Karpas-422 (cell line): ENCODE measurements at regions not wholly inside any gene's neighbourhood (a gene's known extent, or its start where the extent isn't known, plus 50 kb on each side); places are given as distances from the start of the nearest gene placed in this dataset.

ENCODE experiments used
- DNase-seq: peaks from one replicate; pipeline ENCODE4 v3.0.0-alpha.2; 2015
- H2AFZ ChIP-seq: fragments of 200-600 bp; sonication (generic); 2 replicates; pipeline ENCODE4 v1.6.1; 2014; ENCODE audit warnings: antibody characterized with exemption, low read length, mixed read lengths
- H3K27ac ChIP-seq: fragments of 200-600 bp; sonication (generic); 2 replicates; pipeline ENCODE4 v1.5.1; 2014; ENCODE audit warnings: mild to moderate bottlenecking, low read length, moderate library complexity
- H3K27me3 ChIP-seq: fragments of 200-600 bp; sonication (generic); 2 replicates; pipeline ENCODE4 v1.6.1; 2014; ENCODE audit warnings: low read length, mixed read lengths
- H3K36me3 ChIP-seq: fragments of 200-600 bp; sonication (generic); 2 replicates; pipeline ENCODE4 v1.6.1; 2014; ENCODE audit warnings: low read length, mixed read lengths; ENCODE audit not compliant: insufficient read depth
- H3K4me1 ChIP-seq: fragments of 200-600 bp; sonication (generic); 2 replicates; pipeline ENCODE4 v1.6.1; 2014; ENCODE audit warnings: mild to moderate bottlenecking, low read length, mixed read lengths
- H3K4me2 ChIP-seq: fragments of 200-600 bp; sonication (generic); 2 replicates; pipeline ENCODE4 v1.6.1; 2014; ENCODE audit warnings: low read length, low read depth, mild to moderate bottlenecking; ENCODE audit not compliant: poor library complexity, severe bottlenecking
- H3K4me3 ChIP-seq: fragments of 200-600 bp; sonication (generic); 2 replicates; pipeline ENCODE4 v1.5.1; 2014; ENCODE audit warnings: mild to moderate bottlenecking, antibody characterized with exemption, low read length, mixed read lengths
- H3K79me2 ChIP-seq: fragments of 200-600 bp; sonication (generic); 2 replicates; pipeline ENCODE4 v1.6.1; 2014; ENCODE audit warnings: mild to moderate bottlenecking, low read length, mixed read lengths
- H3K9ac ChIP-seq: fragments of 200-600 bp; sonication (generic); 2 replicates; pipeline ENCODE4 v1.6.0; 2014; ENCODE audit warnings: low read length
- H3K9me2 ChIP-seq: fragments of 200-600 bp; sonication (generic), shearing (Covaris generic); replicated peaks from 2 replicates; pipeline ENCODE4 v1.6.0; 2014; ENCODE audit warnings: mild to moderate bottlenecking, low read length, moderate library complexity; ENCODE audit not compliant: insufficient read depth
- H3K9me3 ChIP-seq: fragments of 300-700, 200-600 bp; sonication (generic); 2 replicates; pipeline ENCODE4 v1.6.1; 2014; ENCODE audit warnings: low read length, mixed read lengths
- H4K20me1 ChIP-seq: fragments of 200-600 bp; sonication (generic); 2 replicates; pipeline ENCODE4 v1.6.1; 2014; ENCODE audit warnings: mild to moderate bottlenecking, antibody characterized with exemption, low read length, low read depth; ENCODE audit not compliant: insufficient read depth

- DNase-seq = no peak
- Histone ChIP-seq H3K36me3 (no peaks in the 10 kb centered on the region), H3K79me2 (no peaks in the 10 kb centered on the region), H3K9me2 (no peaks in the 10 kb centered on the region), H3K4me3 (no peak overlapping the region), H3K9ac (no peak overlapping the region), H3K9me3 (no peaks in the 10 kb centered on the region), H4K20me1 (no peaks in the 10 kb centered on the region), H2AFZ (no peak overlapping the region), H3K4me2 (no peak overlapping the region), H3K27ac (no peak overlapping the region), H3K27me3 (no peaks in the 10 kb centered on the region), H3K4me1 (peaks cover 18% of the 10 kb centered on the region)
Measured at GRCh38 chr11:43582863-43583462, 97.6 kb upstream of the HSD17B12 start.

- Histone ChIP-seq H3K4me1 (peaks cover 12% of the 10 kb centered on the region), H3K9me2 (no peaks in the 10 kb centered on the region), H3K27me3 (no peaks in the 10 kb centered on the region), H3K36me3 (no peaks in the 10 kb centered on the region), H3K79me2 (no peaks in the 10 kb centered on the region), H3K27ac (no peak overlapping the region), H4K20me1 (no peaks in the 10 kb centered on the region), H3K4me2 (no peak overlapping the region), H3K9ac (no peak overlapping the region), H2AFZ (no peak overlapping the region), H3K9me3 (no peaks in the 10 kb centered on the region), H3K4me3 (no peak overlapping the region)
- DNase-seq = no peak
Measured at GRCh38 chr11:43583548-43583947, 97.0 kb upstream of the HSD17B12 start.

GRCh38 chr11:43585877-43586608, 94.5 kb upstream of the HSD17B12 start:
- H3K79me2 ChIP-seq = no peaks in the 10 kb centered on the region
- no peak overlapping the region for H2AFZ ChIP-seq
- no peaks in the 10 kb centered on the region for H3K27me3 ChIP-seq
- H3K9ac ChIP-seq = no peak overlapping the region
- DNase-seq = no peak
- H3K36me3 ChIP-seq = no peaks in the 10 kb centered on the region
- H4K20me1 ChIP-seq = no peaks in the 10 kb centered on the region
- no peak overlapping the region for H3K4me2 ChIP-seq
- no peaks in the 10 kb centered on the region for H3K9me2 ChIP-seq
- no peak overlapping the region for H3K4me3 ChIP-seq
- no peaks in the 10 kb centered on the region for H3K4me1 ChIP-seq
- no peaks in the 10 kb centered on the region for H3K9me3 ChIP-seq
- H3K27ac ChIP-seq = no peak overlapping the region

- Histone ChIP-seq H3K9me2 (no peaks in the 10 kb centered on the region), H3K79me2 (no peaks in the 10 kb centered on the region)
- no peak for DNase-seq
Measured at GRCh38 chr11:43589601-43590250, 90.8 kb upstream of the HSD17B12 start.

GRCh38 chr11:43601511-43601910, 79.0 kb upstream of the HSD17B12 start:
- no peak overlapping the region for H3K27ac ChIP-seq
- H3K4me2 ChIP-seq = no peak overlapping the region
- no peak overlapping the region for H3K9ac ChIP-seq
- no peaks in the 10 kb centered on the region for H3K9me2 ChIP-seq
- no peak overlapping the region for H2AFZ ChIP-seq
- no peak overlapping the region for H3K4me3 ChIP-seq
- H3K4me1 ChIP-seq = no peaks in the 10 kb centered on the region
- DNase-seq = no peak
- H3K79me2 ChIP-seq = no peaks in the 10 kb centered on the region
- H3K27me3 ChIP-seq = no peaks in the 10 kb centered on the region
- no peaks in the 10 kb centered on the region for H3K36me3 ChIP-seq
- H3K9me3 ChIP-seq = no peaks in the 10 kb centered on the region
- no peaks in the 10 kb centered on the region for H4K20me1 ChIP-seq

More at GRCh38 chr11:43589601-43590250, 90.8 kb upstream of the HSD17B12 start:
- no peak overlapping the region for H3K27ac ChIP-seq
- H3K4me3 ChIP-seq = no peak overlapping the region
- H3K4me2 ChIP-seq = no peak overlapping the region
- no peak overlapping the region for H2AFZ ChIP-seq
- no peaks in the 10 kb centered on the region for H3K27me3 ChIP-seq
- no peaks in the 10 kb centered on the region for H4K20me1 ChIP-seq
- no peaks in the 10 kb centered on the region for H3K4me1 ChIP-seq
- H3K9ac ChIP-seq = no peak overlapping the region
- H3K9me3 ChIP-seq = no peaks in the 10 kb centered on the region
- H3K36me3 ChIP-seq = no peaks in the 10 kb centered on the region

- H4K20me1 ChIP-seq = no peaks in the 10 kb centered on the region
- no peak overlapping the region for H3K9ac ChIP-seq
- DNase-seq = no peak
- no peaks in the 10 kb centered on the region for H3K4me1 ChIP-seq
- no peak overlapping the region for H3K27ac ChIP-seq
- no peak overlapping the region for H3K4me2 ChIP-seq
- H3K36me3 ChIP-seq = no peaks in the 10 kb centered on the region
- no peak overlapping the region for H3K4me3 ChIP-seq
- no peaks in the 10 kb centered on the region for H3K79me2 ChIP-seq
- no peak overlapping the region for H2AFZ ChIP-seq
- no peaks in the 10 kb centered on the region for H3K27me3 ChIP-seq
- H3K9me2 ChIP-seq = no peaks in the 10 kb centered on the region
- no peaks in the 10 kb centered on the region for H3K9me3 ChIP-seq
Measured at GRCh38 chr11:43602670-43603069, 77.9 kb upstream of the HSD17B12 start.

GRCh38 chr11:43614214-43614613, 66.3 kb upstream of the HSD17B12 start:
- no peaks in the 10 kb centered on the region for H3K79me2 ChIP-seq
- H2AFZ ChIP-seq = no peak overlapping the region
- H3K27ac ChIP-seq = no peak overlapping the region
- no peak for DNase-seq
- no peaks in the 10 kb centered on the region for H4K20me1 ChIP-seq
- H3K9me3 ChIP-seq = peaks cover 7% of the 10 kb centered on the region
- H3K4me2 ChIP-seq = no peak overlapping the region
- H3K9ac ChIP-seq = no peak overlapping the region
- H3K4me1 ChIP-seq = no peaks in the 10 kb centered on the region
- H3K4me3 ChIP-seq = no peak overlapping the region
- no peaks in the 10 kb centered on the region for H3K36me3 ChIP-seq
- no peaks in the 10 kb centered on the region for H3K9me2 ChIP-seq
- no peaks in the 10 kb centered on the region for H3K27me3 ChIP-seq

GRCh38 chr11:43619863-43620505, 60.6 kb upstream of the HSD17B12 start:
- no peak for DNase-seq
- Histone ChIP-seq H3K27ac (no peak overlapping the region), H4K20me1 (no peaks in the 10 kb centered on the region), H3K4me3 (no peak overlapping the region), H3K9me3 (no peaks in the 10 kb centered on the region), H3K27me3 (no peaks in the 10 kb centered on the region), H3K36me3 (no peaks in the 10 kb centered on the region), H3K4me1 (no peaks in the 10 kb centered on the region), H3K4me2 (no peak overlapping the region), H3K79me2 (no peaks in the 10 kb centered on the region), H2AFZ (no peak overlapping the region), H3K9ac (no peak overlapping the region), H3K9me2 (no peaks in the 10 kb centered on the region)
